ENCODE measurements at regions not wholly inside any gene's neighbourhood (a gene's known extent, or its start where the extent isn't known, plus 50 kb on each side); places are given as distances from the start of the nearest gene placed in this dataset.
"Not testable (repeated sequence)": the region's sequence is repeated elsewhere in the genome, so short reads cannot be mapped to it uniquely, and the experiment has no call there.

DNA sequence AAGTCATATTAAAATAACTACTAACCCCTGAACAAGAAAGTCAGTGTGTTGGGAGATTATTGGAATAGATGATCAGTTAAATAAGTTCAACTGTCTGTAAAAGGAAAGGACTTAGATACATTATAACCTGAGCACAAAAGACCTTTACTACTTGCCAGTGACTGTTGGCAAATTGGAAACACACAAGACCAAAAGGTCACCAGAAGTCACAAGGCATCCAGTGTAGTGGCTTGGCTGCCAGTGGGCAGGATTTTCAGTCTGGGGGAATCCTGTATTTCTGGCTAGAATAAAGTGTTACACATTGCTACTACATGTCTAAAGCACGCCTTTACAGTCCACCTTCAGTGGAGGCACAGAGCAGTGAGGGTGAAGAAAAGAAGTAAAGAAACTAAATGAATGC is 108.3 kb upstream of the AR start:
- intact Hi-C loops (cut with DNase I) = no loop called here
- no peak for DNase-seq (ENCODE audit: low spot score)

DNA sequence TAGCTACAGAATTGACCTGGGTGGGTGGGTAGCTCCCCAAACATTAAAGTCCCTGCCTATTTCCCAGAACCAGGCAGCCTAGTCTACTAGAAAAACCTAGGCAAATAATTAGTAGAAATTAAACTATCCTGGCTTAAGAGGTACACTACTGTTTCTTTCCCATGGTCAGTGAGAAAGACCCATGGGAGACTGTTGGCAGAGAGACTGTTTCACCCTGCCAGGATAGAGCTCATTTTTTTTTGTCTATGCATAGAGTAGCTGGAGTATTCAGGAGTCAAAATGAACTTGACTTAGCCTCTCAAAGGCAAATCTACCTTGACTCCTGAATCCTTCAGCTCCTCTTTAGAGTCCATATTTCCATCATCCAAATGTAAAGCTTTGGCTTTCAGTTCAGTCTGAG is 107.0 kb upstream of the AR start:
- DNase-seq (ENCODE audit: low spot score) = no peak
- intact Hi-C loops (cut with DNase I) = no loop called here

DNA sequence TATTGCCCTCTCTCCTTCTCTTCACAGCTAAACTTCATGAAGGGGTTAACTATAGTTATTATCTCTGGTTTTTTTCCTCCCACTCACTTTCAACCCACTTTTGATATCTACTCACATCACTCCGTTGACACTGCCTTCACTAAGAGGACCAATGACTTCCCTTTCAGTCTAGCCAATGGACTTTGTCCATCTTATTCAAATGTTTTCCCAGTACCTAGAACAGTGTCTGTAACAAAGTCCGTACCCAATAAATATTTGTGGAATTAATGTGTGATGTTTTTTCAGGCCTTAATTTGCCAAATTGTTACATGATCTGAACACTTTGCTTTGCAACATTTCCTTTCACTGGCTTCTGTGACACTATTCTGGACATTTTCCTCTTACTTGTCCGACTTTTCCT is 106.0 kb upstream of the AR start:
- DNase-seq (ENCODE audit: low spot score) = no peak

DNA sequence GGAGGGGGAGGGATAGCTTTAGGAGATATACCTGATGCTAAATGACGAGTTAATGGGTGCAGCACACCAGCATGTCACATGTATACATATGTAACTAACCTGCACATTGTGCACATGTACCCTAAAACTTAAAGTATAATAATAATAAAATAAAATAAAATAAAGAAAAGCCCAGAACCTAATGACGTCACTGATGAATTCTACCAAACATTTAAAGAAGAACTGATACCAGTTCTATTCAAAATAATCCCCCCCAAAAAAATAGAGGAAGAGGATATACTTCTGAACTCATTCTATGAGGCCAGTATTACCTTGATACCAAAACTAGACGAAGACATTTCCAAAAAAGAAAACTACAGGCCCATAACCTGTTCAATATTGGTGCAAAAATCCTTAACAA is 68.6 kb upstream of the AR start:
- intact Hi-C loops (cut with DNase I) = not testable (repeated sequence)

More for the DNA sequence above, 106.0 kb upstream of the AR start:
- intact Hi-C loops (cut with DNase I) = no loop called here

DNA sequence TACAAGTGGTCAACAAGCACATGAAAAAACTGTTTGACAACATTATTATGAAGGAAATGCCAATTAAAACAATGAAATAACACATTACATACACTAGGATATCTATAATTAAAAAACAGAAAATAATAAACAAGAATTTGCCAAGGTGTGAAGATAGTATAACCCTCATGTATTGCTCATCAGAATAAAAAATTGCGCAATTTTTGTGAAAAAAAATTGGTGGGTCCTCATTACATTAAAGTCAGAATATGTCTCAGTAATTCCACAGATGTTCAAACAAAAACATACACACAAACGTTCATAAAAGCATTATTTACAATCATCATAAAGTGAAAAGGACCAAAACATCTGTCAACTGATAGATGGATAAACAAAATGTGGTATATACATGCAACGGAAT is 63.0 kb upstream of the AR start:
- intact Hi-C loops (cut with DNase I) = no loop called here
- no peak for DNase-seq (ENCODE audit: low spot score)

More for the DNA sequence above, 68.6 kb upstream of the AR start:
- not testable (repeated sequence) for DNase-seq (ENCODE audit: low spot score)
